Fibroblast of skin of left biceps (primary cell): ENCODE measurements at regions not wholly inside any gene's neighbourhood (a gene's known extent, or its start where the extent isn't known, plus 50 kb on each side); places are given as distances from the start of the nearest gene placed in this dataset.

Experiments
- DNase-seq, 2 experiments: peaks; one replicate each; pipeline ENCODE4 v3.0.0-alpha.2; 2013; ENCODE audit warnings: low read depth in 2 of 2

- DNase-seq, result no peak
Measured at GRCh38 chr6:163994566-163994965, 580.0 kb downstream of the QKI start.

- no peak for DNase-seq
Measured at GRCh38 chr6:163992701-163993100, 578.2 kb downstream of the QKI start.

GRCh38 chr6:163992056-163992455, 577.5 kb downstream of the QKI start:
- DNase-seq, result no peak

DNA sequence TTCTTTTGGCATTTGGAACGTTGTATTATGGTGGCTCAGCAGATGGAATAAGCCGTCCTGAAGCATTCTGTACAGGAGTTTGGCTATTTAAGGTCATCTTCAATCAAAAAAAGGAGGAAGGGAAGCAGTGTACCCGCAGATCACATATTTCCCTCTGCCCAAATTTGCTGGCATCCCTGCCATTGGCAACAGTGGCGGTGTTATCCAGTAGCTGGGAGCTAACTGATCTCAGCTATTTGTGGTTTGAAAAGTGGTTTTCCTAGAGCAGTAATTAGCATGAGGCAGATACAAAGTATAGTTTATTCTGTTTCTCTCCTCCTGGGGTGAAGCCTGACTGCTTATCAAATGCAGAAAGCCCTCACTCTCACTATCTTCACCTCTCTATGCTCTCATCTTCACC, 576.8 kb downstream of the QKI start:
- no peak for DNase-seq

DNA sequence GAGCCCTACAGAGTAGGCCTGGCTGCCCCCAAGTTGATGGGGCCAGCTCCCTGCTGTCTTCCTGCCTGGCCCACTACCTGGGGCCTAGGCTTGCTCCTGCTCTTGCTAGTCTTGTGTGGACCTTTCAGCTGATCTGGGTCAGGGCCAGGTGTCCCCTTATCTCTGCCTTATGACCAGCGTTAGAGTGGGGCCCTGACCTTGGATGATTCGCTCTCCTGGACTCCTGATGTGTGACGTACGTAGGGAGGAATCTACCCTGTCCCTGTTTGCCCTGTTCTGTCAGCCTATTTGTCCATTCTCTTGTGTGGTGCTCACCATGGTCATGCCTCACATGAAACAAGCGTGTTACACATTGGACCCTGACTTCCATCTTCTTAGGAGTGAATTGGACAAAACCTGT, 571.8 kb downstream of the QKI start:
- no peak for DNase-seq

DNA sequence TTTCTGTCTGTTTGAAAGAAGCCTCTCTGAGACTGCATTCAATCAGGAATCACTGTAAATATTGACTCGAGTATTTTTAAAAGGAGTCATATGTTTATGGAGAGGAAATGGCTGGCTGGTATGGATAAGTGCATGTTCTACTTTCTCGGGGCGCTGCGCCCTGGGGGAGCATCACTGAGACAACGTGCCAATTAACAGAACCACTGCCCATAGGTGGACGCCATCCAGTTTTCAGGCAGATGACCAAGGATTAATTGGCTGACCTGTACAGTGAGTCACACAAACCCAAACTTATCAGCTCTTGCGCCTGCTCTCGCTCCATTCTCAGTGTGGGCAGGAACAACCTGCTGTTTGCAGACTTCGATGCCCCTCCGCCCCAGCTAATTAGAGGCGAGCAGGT, 571.2 kb downstream of the QKI start:
- no peak for DNase-seq

DNA sequence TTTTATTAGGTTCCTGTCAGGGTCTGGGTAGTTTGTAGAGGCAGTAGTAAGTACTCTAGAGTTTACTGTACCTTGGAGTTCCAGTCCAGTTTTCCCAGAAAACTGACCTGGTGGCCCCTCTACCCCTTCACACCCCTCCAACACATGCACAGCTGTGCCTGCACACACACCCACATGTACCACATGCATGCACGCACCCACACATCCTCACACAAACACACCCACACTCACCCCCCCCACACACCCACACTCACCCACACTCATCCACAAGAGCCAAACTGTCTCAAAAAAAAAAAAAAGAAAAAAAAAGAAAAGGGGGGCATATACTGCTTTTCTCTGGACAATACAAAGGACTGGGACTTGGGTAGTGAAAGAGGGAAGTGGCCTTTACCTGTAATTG, 570.5 kb downstream of the QKI start:
- DNase-seq, result no peak

DNA sequence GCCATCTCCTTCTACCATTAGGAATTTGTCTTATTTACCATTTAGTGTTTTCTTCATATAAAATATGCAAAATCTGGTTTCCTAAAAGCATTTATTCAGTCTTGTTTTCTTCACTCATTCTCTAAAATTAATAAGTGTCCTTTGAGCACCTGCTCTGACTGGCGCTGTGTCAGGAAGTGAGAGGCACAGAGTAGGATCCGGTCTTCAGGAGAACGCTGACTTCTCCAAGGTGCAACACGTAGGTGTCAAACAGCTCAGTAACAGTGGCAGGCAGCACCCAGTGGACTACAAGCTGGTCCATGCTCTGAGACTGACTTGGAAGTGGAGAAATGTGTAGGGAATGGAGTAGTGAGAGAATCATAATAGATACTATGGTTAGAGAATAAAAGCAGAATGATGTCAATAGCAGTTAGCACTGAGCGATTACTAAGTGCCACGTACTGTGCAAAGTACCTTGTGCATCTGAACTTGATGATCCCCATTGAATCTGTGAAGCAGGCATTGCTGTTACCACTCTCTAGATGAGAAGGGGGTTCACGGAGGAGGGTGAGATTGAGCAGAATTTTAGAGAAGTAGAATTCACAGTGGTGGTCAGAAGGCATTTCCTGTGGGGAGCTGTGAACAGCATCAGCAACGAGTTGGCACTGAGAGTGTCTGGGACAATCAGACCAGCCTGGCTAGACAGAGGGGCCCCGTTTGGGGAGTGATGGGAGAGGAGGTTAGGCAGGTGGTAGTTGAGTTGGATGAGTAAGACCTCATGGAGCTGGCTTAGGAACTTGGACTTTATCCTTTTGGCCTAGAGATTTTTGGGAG, 569.8 kb downstream of the QKI start:
- no peak for DNase-seq

GRCh38 chr6:163983679-163984078, 569.2 kb downstream of the QKI start:
- no peak for DNase-seq

- DNase-seq, result no peak
Measured at GRCh38 chr6:163974322-163974721, 559.8 kb downstream of the QKI start.

DNA sequence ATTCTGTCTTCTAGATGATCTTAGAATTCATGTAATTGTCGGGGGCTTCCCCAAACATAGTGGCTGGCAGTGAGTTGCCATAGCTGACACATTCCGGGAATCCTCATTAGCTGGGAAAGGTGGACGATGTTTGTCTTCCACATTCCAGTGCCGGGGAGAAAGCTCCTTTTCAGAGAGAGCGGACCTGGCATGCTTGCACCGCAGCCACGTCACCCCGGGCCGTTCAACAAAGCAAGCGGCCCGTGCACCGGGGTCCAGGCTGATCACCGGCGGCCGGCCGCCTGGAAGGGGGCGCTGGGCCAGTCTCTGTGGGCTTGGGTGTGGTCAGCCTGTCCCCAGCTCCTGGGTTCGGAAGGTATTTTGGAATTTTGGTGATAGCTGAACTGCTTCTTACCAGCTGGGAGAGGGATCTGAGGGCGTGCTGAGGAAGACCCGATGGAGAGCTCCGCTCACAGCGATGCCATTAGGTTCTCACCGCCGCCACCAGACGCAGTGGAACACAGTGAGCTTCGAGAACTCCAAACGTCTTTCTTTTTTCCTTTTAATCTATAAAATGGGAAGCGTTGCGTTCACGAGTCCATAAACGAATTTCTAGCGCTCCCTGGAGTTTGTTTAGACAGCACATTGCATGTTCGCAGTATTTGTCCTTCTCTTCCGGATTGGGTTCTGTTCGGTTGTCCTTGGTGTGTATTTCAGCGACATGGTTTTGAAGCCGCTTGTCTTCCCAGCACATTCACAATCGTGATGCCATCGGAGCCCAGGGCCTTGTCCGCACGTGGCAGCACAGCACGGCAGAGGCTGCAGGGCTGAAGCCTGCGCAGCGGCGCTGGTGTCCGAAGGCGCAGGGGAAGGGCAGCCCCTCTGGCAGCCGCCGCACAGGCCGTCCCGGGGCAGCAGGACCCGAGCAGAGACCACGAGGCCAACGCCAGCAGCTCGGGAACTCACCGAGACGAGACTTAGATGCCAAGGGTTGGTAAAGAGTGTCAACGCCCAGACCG, 557.6 kb downstream of the QKI start:
- DNase-seq, result no peak

DNA sequence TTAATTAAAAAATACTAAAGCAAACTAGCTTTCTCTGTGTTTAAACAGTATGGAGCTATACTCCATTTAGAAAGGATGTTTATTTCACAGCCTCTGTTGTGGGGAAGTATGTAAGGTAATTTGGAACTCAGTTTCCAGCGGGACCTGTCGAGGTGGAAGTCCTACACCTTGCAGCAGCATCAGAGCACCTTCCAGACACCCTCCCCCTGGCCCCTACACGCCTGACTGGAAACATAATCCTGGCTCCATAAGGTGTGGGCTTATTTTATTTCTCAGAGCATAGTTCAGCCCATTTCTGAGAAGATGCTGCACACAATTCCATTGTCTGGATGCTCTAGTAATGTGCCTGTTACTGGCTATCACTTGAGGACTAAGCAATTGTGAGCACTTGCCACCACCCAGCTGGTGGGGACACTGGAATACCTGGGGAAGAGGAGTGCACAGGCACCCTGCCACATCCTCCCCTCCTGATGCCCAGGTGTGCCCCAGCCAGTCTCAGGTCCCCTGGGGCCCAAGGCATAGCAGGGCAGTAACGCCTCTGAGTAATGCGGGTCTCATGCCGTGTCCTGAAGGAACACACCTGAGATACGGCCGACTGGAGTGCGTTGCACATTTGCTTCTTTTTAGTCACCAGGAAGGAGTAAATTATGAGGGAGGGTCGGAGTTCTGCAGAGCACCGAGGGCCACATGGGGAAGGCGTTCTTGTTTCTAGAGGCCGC, 556.5 kb downstream of the QKI start:
- DNase-seq, result no peak

DNA sequence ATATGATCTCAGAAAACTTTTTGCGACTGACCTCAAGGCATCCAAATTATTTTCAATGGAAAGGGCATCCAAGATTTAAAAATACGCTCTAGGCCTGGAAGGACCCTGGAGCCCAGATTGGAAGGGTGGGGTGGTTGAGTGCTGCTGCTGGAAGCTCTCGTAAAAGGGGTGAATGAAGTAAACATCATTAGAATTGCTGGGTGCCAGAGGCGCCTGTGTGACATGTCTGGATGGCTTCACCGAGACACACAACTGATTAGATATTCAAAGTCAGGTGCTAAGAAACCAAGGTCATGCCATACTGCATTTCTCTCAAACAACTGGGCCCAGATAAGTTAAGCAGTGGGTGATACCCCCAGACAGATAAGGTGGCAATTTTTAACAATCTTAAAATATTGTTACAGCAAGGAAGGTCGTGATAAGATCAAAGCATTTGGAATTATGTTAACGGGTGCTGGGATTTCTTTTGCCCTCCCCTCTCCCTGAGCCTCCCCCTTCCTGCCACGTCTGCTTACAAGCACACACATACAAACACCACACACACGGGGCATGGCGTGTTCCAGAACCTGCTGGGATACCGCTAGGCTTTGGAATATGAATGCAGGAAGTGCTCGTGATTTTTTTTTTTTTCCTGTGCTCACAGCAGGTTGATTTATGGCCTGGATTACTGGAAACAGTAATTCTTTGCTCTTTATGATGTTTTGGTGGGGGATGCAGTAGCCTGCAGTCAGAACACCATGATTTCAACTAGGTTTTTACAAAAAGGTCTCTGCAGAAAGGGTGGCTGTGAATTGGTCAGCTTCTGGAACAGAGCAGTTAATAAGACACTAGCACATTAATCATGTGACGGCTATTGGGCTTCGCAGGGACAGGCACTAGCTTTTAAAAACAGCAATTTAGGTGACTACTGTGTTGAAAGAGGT, 551.2 kb downstream of the QKI start:
- DNase-seq, result no peak

GRCh38 chr6:163964789-163965188, 550.3 kb downstream of the QKI start:
- no peak for DNase-seq

DNA sequence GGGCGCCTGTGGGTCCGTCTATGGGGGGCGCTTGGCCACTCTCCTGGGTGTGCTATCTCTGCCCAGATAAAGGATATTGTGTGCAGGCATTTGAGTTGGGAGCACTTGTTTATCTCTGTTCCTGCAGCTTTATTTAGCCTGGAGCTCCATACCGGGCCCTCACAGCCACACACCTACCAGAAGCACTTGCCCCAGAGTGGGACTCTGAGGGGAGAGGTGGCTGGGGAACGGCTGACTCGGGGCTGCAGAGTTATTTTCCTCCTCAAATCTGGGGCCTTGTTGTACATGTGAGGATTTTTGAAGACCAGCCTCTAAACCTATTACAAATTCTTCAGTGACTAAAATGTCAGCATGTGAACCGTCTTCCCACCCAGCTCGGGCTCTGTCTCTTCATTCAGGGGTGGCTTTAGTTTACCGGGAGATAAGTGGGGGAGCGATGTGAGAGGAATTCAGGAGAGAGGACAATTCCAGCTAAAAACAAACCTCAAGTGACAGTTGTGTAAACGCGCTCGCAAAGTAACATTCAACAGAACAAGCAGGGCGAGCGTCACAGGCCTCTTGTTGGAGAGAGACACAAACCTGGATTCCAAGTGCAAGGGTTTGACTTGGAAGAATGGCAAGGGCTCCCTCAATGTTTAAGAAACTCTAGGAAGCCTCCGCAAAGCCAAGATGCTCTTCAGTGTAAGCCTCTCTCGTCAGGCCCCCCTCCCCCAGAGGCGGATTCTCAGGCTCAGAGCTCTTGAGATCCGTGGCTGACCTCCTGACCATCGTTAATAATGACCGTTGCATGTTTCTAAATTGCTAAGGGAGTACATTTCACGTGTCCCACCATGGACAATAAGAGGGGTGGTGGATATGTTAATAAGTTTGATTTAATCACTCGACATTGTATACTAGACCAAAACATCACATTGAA, 548.9 kb downstream of the QKI start:
- DNase-seq, result no peak

DNA sequence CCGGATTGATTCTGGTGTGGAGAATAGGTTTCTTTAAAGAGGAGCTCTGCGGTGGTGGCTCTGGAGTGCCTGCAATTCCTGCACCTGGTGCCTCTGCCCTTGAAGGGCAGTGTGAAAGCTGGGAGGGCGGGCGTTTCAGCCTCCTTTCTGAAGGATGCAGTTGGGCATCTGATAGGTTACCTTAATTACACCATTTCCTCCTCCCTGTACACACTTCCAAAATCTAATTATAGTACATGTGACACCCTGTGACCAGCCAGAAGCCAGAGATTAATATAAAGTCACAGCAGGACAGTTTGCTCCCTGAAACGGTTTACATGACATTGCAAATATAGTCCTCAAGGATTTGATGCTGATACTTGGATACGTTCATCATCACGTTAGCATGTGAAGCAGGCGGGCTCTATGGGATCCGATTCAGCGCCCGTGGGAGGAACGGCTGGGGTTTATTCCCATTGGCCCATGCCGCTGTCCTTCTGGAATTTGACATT, 548.2 kb downstream of the QKI start:
- DNase-seq, result no peak

- no peak for DNase-seq
Measured at GRCh38 chr6:163960128-163960527, 545.6 kb downstream of the QKI start.

- peak in 1 of 2 experiments; percentile 40 for DNase-seq
Measured at GRCh38 chr6:163958646-163959045, 544.1 kb downstream of the QKI start.

DNA sequence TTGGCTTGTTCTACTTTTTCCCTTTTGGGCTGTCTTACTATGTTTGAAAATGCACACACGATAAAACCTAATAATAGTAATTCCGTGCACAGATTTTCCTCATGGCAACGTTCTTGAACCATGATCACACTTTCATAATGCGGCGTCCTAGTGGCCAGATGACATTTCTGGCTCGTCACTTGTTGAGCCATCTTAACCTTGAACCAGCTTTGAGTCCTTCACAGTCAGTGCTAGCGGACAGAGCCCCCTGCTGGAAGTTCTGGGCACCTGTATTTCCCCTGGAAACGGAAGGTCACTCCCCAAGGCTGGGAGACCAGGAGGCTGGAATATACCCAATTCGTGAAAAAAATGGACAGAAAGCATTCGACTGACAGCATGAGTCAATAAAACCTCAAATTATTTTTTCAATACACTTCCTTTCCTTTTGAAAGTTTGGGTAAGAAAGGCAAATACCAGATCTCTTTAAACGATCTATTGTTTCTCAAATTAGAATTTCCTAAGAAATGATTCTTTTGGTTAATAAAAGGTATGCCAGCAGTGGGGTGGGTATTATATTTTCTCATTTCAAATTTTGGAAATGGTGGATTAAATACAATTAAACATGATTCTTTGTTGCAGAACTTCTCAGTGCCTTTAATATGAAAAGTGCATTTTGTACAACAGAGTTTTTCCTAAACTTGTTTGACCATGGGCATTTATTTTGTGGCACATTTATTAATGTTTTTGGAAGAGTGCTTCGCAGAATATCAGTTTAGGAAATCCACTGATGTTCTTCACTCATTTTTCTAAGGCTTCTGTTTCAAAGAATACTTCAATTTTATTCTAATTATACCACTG, 542.3 kb downstream of the QKI start:
- peak in 1 of 2 experiments; percentile 31 for DNase-seq
